ENCODE measurements at regions not wholly inside any gene's neighbourhood (a gene's known extent, or its start where the extent isn't known, plus 50 kb on each side); places are given as distances from the start of the nearest gene placed in this dataset.

DNA sequence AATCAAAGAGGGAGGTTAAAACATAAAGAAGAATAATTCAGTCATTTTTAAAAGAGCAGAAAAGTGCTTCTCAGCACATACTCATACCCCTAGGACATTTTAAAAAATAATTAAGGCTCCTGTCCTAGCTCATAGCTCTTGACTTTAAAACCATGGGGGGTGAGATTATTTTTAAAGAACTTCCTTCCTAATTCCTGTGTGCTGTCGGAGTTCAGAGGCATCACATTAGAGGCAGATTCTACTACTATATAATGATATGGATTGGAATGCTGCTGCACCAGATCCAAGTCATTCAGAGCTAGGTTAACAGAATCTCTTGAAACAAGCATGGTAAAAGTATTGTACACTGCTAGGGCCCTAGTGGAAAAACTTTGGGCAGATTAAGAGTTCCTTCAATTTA lies 456.5 kb upstream of the ADGRL3 start:
- Histone ChIP-seq H3K4me1 (no peaks in the 10 kb centered on the region), H3K27ac (no peak overlapping the region), H3K4me3 (no peak overlapping the region), H3K9me3 (no peaks in the 10 kb centered on the region), H3K36me3 (no peaks in the 10 kb centered on the region), H3K27me3 (no peaks in the 10 kb centered on the region)
- intact Hi-C loops (cut with DNase I; ENCODE audit: low total_unique reads), result no loop called here
- WGBS, 5 donors, result 48 to 69% (median 62%) methylated on average over 1 of the region's 1 CpG
- no peak for DNase-seq
- TF ChIP-seq POLR2A (IDR thresholded peaks at IDR 0.05), result no peak
- no peak for TF ChIP-seq EP300 (IDR thresholded peaks at IDR 0.05)
- TF ChIP-seq, protein P1, sequence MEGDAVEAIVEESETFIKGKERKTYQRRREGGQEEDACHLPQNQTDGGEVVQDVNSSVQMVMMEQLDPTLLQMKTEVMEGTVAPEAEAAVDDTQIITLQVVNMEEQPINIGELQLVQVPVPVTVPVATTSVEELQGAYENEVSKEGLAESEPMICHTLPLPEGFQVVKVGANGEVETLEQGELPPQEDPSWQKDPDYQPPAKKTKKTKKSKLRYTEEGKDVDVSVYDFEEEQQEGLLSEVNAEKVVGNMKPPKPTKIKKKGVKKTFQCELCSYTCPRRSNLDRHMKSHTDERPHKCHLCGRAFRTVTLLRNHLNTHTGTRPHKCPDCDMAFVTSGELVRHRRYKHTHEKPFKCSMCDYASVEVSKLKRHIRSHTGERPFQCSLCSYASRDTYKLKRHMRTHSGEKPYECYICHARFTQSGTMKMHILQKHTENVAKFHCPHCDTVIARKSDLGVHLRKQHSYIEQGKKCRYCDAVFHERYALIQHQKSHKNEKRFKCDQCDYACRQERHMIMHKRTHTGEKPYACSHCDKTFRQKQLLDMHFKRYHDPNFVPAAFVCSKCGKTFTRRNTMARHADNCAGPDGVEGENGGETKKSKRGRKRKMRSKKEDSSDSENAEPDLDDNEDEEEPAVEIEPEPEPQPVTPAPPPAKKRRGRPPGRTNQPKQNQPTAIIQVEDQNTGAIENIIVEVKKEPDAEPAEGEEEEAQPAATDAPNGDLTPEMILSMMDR (IDR thresholded peaks at IDR 0.05), result no peak
- TF ChIP-seq POLR2AphosphoS5 (IDR thresholded peaks at IDR 0.05), result no peak

DNA sequence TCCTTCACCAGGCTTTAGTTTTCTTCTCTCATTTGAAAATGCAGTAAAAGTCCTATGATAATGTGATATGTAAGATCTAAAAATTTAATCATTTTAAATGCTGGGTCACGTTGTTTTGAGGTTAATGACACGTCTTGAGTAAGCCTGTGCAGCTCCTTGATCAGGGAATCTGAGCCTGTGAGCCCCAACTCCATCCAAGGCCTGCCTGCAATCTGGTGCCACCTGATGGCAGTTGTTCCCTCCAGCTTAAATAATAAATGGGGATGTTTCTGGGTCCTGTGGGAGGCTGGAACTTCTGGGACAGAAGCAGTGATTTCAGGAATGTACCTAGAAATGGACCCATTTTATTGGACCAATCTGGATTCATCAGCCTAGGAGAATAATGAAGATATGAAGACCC lies 455.4 kb upstream of the ADGRL3 start:
- no peak overlapping the region for H3K4me3 ChIP-seq
- intact Hi-C loops (cut with DNase I; ENCODE audit: low total_unique reads), result no loop called here
- TF ChIP-seq, protein P1 (IDR thresholded peaks at IDR 0.05), result no peak
- no peak for TF ChIP-seq POLR2AphosphoS5 (IDR thresholded peaks at IDR 0.05)
- TF ChIP-seq EP300 (IDR thresholded peaks at IDR 0.05), result no peak
- no peak for TF ChIP-seq POLR2A (IDR thresholded peaks at IDR 0.05)
- H3K27me3 ChIP-seq, result no peaks in the 10 kb centered on the region
- 33 to 55% (median 42%) methylated on average over 2 of the region's 2 CpGs for WGBS, 5 donors
- no peaks in the 10 kb centered on the region for H3K9me3 ChIP-seq
- no peaks in the 10 kb centered on the region for H3K36me3 ChIP-seq
- H3K27ac ChIP-seq, result no peak overlapping the region
- H3K4me1 ChIP-seq, result no peaks in the 10 kb centered on the region
- no peak for DNase-seq

DNA sequence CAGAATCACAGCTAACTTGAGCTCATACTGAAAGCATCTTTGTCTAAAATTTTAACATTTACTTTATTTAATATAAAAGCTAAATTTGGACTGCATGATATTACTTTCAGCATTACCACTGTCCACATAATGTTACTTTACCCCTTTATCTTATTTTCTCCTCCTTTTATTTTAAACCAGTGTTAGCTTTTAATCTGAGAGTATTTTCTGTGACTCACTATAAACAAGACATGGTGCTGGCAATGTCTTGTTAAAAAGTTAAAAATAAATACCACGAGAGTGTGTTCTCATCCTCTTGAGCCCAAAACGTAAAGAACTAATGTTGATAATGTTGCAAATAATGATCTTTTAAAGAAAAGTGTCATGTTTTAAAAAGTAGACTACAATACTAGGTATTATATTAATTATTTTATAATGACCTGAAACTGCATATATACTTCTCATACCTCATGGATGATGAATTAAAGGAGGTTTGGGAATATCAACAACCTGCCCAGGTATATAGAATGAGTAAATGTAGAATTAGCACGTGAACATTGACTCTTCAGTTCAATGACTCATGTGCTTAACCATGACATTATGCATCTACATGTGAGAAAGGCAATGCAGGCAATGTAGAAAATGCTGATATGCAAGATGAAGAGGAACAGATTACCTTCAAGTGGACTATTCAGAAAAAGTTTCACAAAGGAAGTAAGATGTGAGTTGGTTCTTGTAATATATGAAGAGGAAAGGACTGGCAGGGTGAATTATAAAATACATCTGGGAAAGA lies 454.1 kb upstream of the ADGRL3 start:
- no peaks in the 10 kb centered on the region for H3K4me1 ChIP-seq
- intact Hi-C loops (cut with DNase I; ENCODE audit: low total_unique reads), result no loop called here
- WGBS, 5 donors, result 58 to 74% (median 63%) methylated on average over 3 of the region's 3 CpGs
- H3K4me3 ChIP-seq, result no peak overlapping the region
- H3K9me3 ChIP-seq, result no peaks in the 10 kb centered on the region
- H3K36me3 ChIP-seq, result no peaks in the 10 kb centered on the region
- H3K27me3 ChIP-seq, result no peaks in the 10 kb centered on the region
- H3K27ac ChIP-seq, result no peak overlapping the region
- DNase-seq, result no peak
- TF ChIP-seq, protein P1 (IDR thresholded peaks at IDR 0.05), result no peak
- TF ChIP-seq EP300 (IDR thresholded peaks at IDR 0.05) (no peak), POLR2A (IDR thresholded peaks at IDR 0.05) (no peak), POLR2AphosphoS5 (IDR thresholded peaks at IDR 0.05) (no peak)

DNA sequence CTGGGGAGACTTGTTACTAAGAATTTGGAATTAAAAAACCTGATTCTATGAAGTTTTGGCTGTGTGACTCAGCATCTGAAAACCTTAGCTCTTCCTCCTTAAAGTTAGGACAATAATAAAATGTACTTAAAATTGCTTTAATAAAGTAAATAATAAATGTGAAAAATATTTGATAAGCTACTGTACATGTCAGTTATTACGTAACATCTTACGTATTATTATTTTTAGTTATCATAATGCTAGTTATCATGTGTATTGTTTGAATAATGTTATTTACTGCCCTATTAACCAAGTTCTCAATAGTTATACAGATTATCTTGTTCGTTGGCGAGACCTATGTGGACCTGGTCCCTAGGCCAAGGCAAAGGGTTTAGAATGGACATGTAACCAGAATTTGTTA lies 449.2 kb upstream of the ADGRL3 start:
- H3K9me3 ChIP-seq, result no peaks in the 10 kb centered on the region
- H3K27ac ChIP-seq, result no peak overlapping the region
- no peaks in the 10 kb centered on the region for H3K4me1 ChIP-seq
- no peaks in the 10 kb centered on the region for H3K36me3 ChIP-seq
- H3K4me3 ChIP-seq, result no peak overlapping the region
- 58 to 82% (median 64%) methylated on average over 4 of the region's 4 CpGs for WGBS, 5 donors
- intact Hi-C loops (cut with DNase I; ENCODE audit: low total_unique reads), result no loop called here
- no peaks in the 10 kb centered on the region for H3K27me3 ChIP-seq
- DNase-seq, result no peak
- TF ChIP-seq POLR2A (IDR thresholded peaks at IDR 0.05) (no peak), EP300 (IDR thresholded peaks at IDR 0.05) (no peak), POLR2AphosphoS5 (IDR thresholded peaks at IDR 0.05) (no peak)
- TF ChIP-seq, protein P1 (IDR thresholded peaks at IDR 0.05), result no peak
